ENCODE measurements at regions not wholly inside any gene's neighbourhood (a gene's known extent, or its start where the extent isn't known, plus 50 kb on each side); places are given as distances from the start of the nearest gene placed in this dataset.

DNA sequence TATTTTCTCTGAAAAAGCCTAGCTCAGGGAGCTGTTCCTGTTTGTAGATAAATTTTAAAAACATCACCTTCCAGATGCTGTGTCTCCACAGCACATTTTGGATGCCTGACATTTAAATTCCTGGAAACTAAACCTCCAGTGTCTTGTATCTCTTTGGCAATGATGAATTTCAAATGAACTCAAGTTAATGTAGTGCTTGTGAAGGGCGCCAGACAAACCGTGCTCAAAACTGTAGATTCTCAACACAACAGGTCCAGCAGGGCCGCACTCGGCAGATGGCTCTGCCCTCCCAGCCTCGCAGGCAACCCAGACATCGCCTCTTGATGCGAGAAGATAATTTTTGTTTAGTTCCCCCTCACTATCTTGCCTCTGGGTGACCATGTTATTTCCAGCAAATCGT, 432.9 kb downstream of the VRK1 start:
- TF ChIP-seq, protein P1, sequence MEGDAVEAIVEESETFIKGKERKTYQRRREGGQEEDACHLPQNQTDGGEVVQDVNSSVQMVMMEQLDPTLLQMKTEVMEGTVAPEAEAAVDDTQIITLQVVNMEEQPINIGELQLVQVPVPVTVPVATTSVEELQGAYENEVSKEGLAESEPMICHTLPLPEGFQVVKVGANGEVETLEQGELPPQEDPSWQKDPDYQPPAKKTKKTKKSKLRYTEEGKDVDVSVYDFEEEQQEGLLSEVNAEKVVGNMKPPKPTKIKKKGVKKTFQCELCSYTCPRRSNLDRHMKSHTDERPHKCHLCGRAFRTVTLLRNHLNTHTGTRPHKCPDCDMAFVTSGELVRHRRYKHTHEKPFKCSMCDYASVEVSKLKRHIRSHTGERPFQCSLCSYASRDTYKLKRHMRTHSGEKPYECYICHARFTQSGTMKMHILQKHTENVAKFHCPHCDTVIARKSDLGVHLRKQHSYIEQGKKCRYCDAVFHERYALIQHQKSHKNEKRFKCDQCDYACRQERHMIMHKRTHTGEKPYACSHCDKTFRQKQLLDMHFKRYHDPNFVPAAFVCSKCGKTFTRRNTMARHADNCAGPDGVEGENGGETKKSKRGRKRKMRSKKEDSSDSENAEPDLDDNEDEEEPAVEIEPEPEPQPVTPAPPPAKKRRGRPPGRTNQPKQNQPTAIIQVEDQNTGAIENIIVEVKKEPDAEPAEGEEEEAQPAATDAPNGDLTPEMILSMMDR (IDR thresholded peaks at IDR 0.05), result no peak
- no peak for TF ChIP-seq POLR2AphosphoS5 (IDR thresholded peaks at IDR 0.05)

Measured in suprapubic skin (tissue), 3 donors.